Kidney (tissue), 13 donors: ENCODE measurements at regions not wholly inside any gene's neighbourhood (a gene's known extent, or its start where the extent isn't known, plus 50 kb on each side); places are given as distances from the start of the nearest gene placed in this dataset.

Experiments
- DNase-seq, 5 donors: peaks; one replicate each; pipeline ENCODE4 v3.0.0-alpha.2; 2013 to 2020
- FAIRE-seq: peaks from 2 replicates; lab custom pipeline; 2012; peaks lifted over from hg19 to GRCh38; lab: Jason Lieb, UNC
- H3K27ac ChIP-seq, 2 donors: one replicate each; pipeline ENCODE4 v1.7.0; 2013; ENCODE audit warnings: low read depth in 2 of 2, low read length in 2 of 2, inconsistent platforms in 1 of 2
- H3K27me3 ChIP-seq: one replicate; pipeline ENCODE4 v1.7.1; 2013; ENCODE audit warnings: low read length, inconsistent platforms; ENCODE audit not compliant: control insufficient read depth, insufficient read depth
- H3K36me3 ChIP-seq, 3 donors: one replicate each; pipeline versions ENCODE4 v1.7.0 to v1.7.1; 2013; ENCODE audit warnings: low read length in 3 of 3, control low read depth in 1 of 3, inconsistent platforms in 1 of 3; ENCODE audit not compliant: insufficient read depth in 3 of 3, control insufficient read depth in 2 of 3
- H3K4me1 ChIP-seq, 3 donors: one replicate each; pipeline versions ENCODE4 v1.7.0 to v1.7.1; 2013; ENCODE audit warnings: low read length in 3 of 3, inconsistent platforms in 1 of 3, low read depth in 1 of 3; ENCODE audit not compliant: control insufficient read depth in 2 of 3, insufficient read depth in 2 of 3
- H3K4me3 ChIP-seq, 3 donors: one replicate each; pipeline versions ENCODE4 v1.7.0 to v1.8.1; 2013; ENCODE audit warnings: low read length in 3 of 3, control low read depth in 1 of 3, inconsistent platforms in 1 of 3
- H3K9ac ChIP-seq, 3 donors: one replicate each; pipeline versions ENCODE4 v1.7.0 to v1.7.1; 2013; ENCODE audit warnings: low read length in 3 of 3, control low read depth in 1 of 3, inconsistent platforms in 1 of 3
- H3K9me3 ChIP-seq, 3 donors: one replicate each; pipeline versions ENCODE4 v1.7.0 to v1.7.1; 2013; ENCODE audit warnings: low read length in 3 of 3, control low read depth in 1 of 3, inconsistent platforms in 1 of 3; ENCODE audit not compliant: control insufficient read depth in 2 of 3, insufficient read depth in 1 of 3
- intact Hi-C: fragments of 100-400 bp; cut with DNase I; formaldehyde crosslinking; loops from one replicate; pipeline ENCODE4 v1.11.1; 2022
- TF ChIP-seq, protein P1 (sequence below): IDR thresholded peaks from 3 replicates; pipeline ENCODE4 v1.5.1; 2012; ENCODE audit warnings: mild to moderate bottlenecking, moderate library complexity, borderline replicate concordance; ENCODE audit not compliant: insufficient read depth; ENCODE audit errors: extremely low read depth
- donor health status: control.
- donor health status: control.
- donor health status: control.
- donor health status: control.
- donor health status: control.
- donor health status: DM: yes; HTN: yes; CAD: no.
- donor health status: Normal renal cell carcinoma (clear cell type).

DNA sequence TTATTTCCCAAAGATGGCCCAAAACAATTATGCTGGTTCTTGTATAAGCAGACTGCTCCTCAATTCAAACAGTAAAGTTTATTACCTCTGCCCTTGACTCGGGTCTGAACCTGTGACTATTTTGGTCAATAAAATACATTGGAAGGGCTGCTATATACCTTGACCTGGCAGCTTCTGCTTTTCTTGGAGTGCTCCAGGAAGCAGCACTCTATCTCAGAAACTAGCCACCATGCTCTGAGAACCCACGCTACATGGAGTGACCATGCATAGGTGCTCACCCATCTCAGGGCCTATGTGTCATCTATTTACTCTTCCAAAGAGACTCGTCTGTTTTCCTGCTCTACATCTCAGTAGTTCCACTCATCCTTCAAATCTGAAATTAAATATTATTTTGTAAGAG lies 299.9 kb downstream of the AHR start:
- Histone ChIP-seq H3K27ac (no peak overlapping the region), H3K27me3 (no peaks in the 10 kb centered on the region), H3K4me1 (no peaks in the 10 kb centered on the region), H3K9me3 (no peaks in the 10 kb centered on the region), H3K4me3 (no peak overlapping the region), H3K36me3 (no peaks in the 10 kb centered on the region), H3K9ac (no peak overlapping the region)
- DNase-seq, result no peak
- TF ChIP-seq, protein P1, sequence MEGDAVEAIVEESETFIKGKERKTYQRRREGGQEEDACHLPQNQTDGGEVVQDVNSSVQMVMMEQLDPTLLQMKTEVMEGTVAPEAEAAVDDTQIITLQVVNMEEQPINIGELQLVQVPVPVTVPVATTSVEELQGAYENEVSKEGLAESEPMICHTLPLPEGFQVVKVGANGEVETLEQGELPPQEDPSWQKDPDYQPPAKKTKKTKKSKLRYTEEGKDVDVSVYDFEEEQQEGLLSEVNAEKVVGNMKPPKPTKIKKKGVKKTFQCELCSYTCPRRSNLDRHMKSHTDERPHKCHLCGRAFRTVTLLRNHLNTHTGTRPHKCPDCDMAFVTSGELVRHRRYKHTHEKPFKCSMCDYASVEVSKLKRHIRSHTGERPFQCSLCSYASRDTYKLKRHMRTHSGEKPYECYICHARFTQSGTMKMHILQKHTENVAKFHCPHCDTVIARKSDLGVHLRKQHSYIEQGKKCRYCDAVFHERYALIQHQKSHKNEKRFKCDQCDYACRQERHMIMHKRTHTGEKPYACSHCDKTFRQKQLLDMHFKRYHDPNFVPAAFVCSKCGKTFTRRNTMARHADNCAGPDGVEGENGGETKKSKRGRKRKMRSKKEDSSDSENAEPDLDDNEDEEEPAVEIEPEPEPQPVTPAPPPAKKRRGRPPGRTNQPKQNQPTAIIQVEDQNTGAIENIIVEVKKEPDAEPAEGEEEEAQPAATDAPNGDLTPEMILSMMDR, result no peak
- no peak for FAIRE-seq
- intact Hi-C loops, result no loop called here

DNA sequence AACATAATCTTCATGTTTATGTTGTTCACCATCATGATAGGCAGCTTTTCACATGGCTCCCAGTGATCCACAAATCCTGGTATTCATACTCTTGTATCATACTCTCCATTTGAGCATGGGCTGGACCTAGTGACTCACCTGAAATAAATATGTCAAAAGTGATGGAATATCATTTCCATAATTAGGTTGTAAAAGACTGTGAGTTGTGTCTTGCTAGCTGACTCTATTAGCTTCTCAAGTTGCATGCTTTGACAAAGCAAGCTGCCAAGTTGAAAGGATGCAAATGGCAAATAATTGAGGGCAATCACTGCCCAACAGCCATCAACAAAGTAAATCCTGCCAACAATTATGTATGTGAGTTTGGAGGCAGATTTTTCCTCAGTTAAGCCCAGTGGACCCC lies 300.4 kb downstream of the AHR start:
- Histone ChIP-seq H3K4me3 (no peak overlapping the region), H3K4me1 (no peaks in the 10 kb centered on the region), H3K27ac (no peak overlapping the region), H3K36me3 (no peaks in the 10 kb centered on the region), H3K9me3 (no peaks in the 10 kb centered on the region), H3K9ac (no peak overlapping the region), H3K27me3 (no peaks in the 10 kb centered on the region)
- intact Hi-C loops, result no loop called here
- DNase-seq (no peak), FAIRE-seq (no peak)
- TF ChIP-seq, protein P1, result no peak

DNA sequence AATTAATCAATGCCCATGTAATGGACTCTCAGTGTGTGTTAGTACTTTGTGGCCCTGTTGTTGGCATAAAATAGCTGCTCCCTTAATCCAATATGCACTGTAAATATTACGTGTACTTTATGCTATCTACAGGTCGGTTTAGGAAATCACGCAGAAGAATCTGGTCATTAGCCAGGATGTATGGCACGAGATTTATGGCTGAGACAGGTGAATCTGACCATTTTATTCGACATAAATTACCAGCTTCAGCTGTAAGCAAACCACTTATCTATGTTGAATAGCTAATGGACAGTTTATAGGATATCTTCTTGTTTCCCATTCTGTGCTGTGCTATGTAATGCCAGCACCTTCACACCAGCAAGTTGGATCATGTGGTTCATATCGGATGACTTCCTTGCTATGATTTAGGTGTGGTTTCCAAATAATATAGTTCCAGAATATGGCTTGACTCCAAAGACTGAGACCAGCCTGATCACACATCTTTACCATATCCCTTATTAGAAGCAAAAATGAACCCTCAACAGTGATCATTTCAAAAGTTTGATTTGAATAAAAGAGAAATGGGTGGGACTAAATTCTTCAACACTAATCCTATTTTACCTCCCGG lies 301.4 kb downstream of the AHR start:
- no peaks in the 10 kb centered on the region for H3K4me1 ChIP-seq
- no peaks in the 10 kb centered on the region for H3K9me3 ChIP-seq
- H3K4me3 ChIP-seq, result no peak overlapping the region
- intact Hi-C loops, result no loop called here
- no peak for FAIRE-seq
- H3K27me3 ChIP-seq, result no peaks in the 10 kb centered on the region
- no peaks in the 10 kb centered on the region for H3K36me3 ChIP-seq
- H3K9ac ChIP-seq, result no peak overlapping the region
- TF ChIP-seq, protein P1, result no peak
- no peak overlapping the region for H3K27ac ChIP-seq
- DNase-seq, result no peak

DNA sequence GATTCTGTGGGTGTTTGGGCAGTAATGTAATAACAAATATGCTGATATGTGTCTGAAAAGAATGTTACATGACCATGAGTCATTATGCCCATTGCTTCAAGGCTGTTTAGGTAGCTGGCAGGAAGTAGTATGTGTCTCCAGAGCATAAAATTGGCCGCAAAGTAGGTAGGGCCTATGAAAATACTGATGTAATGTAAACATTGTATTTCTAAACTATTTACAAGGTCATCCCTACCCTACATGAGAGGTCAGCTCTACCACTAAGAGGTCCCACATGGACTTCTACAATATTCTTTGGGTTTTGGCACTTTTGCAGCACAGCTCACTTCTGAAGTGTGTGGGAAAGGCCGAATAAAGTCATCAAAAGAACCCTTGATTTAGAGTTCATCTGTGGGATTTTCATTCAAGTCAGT lies 301.9 kb downstream of the AHR start:
- DNase-seq (no peak), FAIRE-seq (no peak)
- TF ChIP-seq, protein P1, result no peak
- Histone ChIP-seq H3K27me3 (no peaks in the 10 kb centered on the region), H3K4me3 (no peak overlapping the region), H3K36me3 (no peaks in the 10 kb centered on the region), H3K27ac (no peak overlapping the region), H3K4me1 (no peaks in the 10 kb centered on the region), H3K9me3 (no peaks in the 10 kb centered on the region), H3K9ac (no peak overlapping the region)
- intact Hi-C loops, result no loop called here
